Endothelial cell (in vitro differentiated cells): ENCODE measurements at regions not wholly inside any gene's neighbourhood (a gene's known extent, or its start where the extent isn't known, plus 50 kb on each side); places are given as distances from the start of the nearest gene placed in this dataset.

Experiments
- DNase-seq: peaks from one replicate; pipeline ENCODE4 v3.0.0; 2021; ENCODE audit warnings: low spot score
- H3K27ac Mint-ChIP-seq: one replicate; pipeline ENCODE4 v1.8.0; 2021; ENCODE audit warnings: mixed read lengths, inconsistent platforms; ENCODE audit not compliant: unreplicated experiment
- H3K27me3 Mint-ChIP-seq: one replicate; pipeline ENCODE4 v1.8.0; 2021; ENCODE audit warnings: mild to moderate bottlenecking, moderate library complexity, mixed read lengths, inconsistent platforms; ENCODE audit not compliant: unreplicated experiment
- H3K36me3 Mint-ChIP-seq: one replicate; pipeline ENCODE4 v1.8.0; 2021; ENCODE audit warnings: mild to moderate bottlenecking, low read depth, mixed read lengths, inconsistent platforms; ENCODE audit not compliant: unreplicated experiment
- H3K4me1 Mint-ChIP-seq: one replicate; pipeline ENCODE4 v1.8.0; 2021; ENCODE audit warnings: mild to moderate bottlenecking, mixed read lengths, inconsistent platforms; ENCODE audit not compliant: unreplicated experiment
- H3K4me3 Mint-ChIP-seq: one replicate; pipeline ENCODE4 v1.8.0; 2021; ENCODE audit warnings: mild to moderate bottlenecking, mixed read lengths, inconsistent platforms; ENCODE audit not compliant: unreplicated experiment
- H3K9me3 Mint-ChIP-seq: one replicate; pipeline ENCODE4 v1.8.0; 2021; ENCODE audit warnings: mixed read lengths, inconsistent platforms; ENCODE audit not compliant: unreplicated experiment
- TF ChIP-seq, protein P1 (sequence below): fragments of 200-600 bp; sonication (generic); IDR thresholded peaks from one replicate; pipeline ENCODE4 v1.5.0; 2021; ENCODE audit warnings: antibody characterized with exemption; ENCODE audit not compliant: unreplicated experiment

DNA sequence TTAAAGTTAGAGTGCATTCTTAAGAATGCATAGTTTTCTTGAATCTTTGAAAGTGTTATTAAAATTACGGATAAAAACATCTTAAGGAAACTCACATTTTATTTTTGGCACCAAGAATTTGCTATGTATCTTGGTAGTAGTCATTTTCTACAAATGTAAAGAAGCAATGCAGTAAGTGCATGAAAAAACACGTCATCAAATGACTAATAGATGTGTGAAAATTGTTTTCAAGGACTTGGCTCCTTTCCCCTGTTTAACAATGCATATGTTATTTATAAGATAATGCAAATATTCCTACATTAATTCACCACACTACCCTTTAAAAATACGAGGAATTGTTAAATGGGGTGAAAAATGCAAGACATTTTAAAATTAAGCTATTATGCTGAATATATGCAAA, 461.2 kb upstream of the PCDH7 start:
- no peaks in the 10 kb centered on the region for H3K27me3 Mint-ChIP-seq

DNA sequence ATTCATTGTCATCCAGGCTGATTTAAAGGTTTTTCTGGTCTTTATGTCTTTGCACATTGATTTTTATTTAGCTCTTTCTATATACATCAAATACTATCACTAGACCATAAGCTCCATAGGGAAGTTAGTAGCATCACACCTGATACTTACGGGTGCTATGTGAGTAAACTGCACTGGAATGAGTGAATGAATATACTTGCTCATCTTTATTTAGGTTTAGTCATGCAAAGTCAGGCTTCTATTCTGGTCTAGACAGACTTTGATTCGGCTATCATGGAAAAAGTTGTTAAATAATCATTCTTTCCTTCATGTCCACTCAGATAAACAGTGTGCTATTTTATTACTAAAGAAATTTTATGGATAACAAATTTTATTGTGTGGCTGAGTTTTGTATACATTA, 457.8 kb upstream of the PCDH7 start:
- DNase-seq: no peak
- no peaks in the 10 kb centered on the region for H3K36me3 Mint-ChIP-seq
- H3K4me3 Mint-ChIP-seq: no peak overlapping the region
- no peaks in the 10 kb centered on the region for H3K9me3 Mint-ChIP-seq
- no peaks in the 10 kb centered on the region for H3K4me1 Mint-ChIP-seq
- H3K27me3 Mint-ChIP-seq: no peaks in the 10 kb centered on the region
- TF ChIP-seq, protein P1, sequence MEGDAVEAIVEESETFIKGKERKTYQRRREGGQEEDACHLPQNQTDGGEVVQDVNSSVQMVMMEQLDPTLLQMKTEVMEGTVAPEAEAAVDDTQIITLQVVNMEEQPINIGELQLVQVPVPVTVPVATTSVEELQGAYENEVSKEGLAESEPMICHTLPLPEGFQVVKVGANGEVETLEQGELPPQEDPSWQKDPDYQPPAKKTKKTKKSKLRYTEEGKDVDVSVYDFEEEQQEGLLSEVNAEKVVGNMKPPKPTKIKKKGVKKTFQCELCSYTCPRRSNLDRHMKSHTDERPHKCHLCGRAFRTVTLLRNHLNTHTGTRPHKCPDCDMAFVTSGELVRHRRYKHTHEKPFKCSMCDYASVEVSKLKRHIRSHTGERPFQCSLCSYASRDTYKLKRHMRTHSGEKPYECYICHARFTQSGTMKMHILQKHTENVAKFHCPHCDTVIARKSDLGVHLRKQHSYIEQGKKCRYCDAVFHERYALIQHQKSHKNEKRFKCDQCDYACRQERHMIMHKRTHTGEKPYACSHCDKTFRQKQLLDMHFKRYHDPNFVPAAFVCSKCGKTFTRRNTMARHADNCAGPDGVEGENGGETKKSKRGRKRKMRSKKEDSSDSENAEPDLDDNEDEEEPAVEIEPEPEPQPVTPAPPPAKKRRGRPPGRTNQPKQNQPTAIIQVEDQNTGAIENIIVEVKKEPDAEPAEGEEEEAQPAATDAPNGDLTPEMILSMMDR: no peak
- H3K27ac Mint-ChIP-seq: no peak overlapping the region

More for the DNA sequence above, 461.2 kb upstream of the PCDH7 start:
- Mint-ChIP-seq H3K36me3 (no peaks in the 10 kb centered on the region), H3K27ac (no peak overlapping the region), H3K4me3 (no peak overlapping the region), H3K9me3 (no peaks in the 10 kb centered on the region), H3K4me1 (no peaks in the 10 kb centered on the region)
- DNase-seq: no peak
- TF ChIP-seq, protein P1: no peak

DNA sequence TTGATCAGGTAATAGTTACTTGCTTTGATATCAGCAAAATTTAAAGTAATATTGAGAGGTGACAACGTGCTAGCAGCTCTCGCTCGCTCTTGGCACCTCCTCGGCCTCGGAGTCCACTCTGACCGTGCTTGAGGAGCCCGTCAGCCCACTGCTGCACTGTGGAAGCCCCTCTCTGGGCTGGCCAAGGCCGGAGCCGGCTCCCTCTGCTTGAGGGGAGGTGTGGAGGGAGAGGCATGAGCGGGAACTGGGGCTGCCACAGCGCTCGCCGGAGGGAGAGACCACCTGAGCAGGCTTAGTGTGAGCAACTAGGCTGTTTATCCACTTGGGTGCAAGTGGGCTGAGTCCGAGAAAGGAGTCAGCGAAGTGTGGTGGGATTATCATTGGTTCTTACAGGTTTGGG, 455.7 kb upstream of the PCDH7 start:
- TF ChIP-seq, protein P1: no peak
- no peak for DNase-seq
- Mint-ChIP-seq H3K4me3 (no peak overlapping the region), H3K36me3 (no peaks in the 10 kb centered on the region), H3K27ac (no peak overlapping the region), H3K27me3 (no peaks in the 10 kb centered on the region), H3K9me3 (no peaks in the 10 kb centered on the region), H3K4me1 (no peaks in the 10 kb centered on the region)

DNA sequence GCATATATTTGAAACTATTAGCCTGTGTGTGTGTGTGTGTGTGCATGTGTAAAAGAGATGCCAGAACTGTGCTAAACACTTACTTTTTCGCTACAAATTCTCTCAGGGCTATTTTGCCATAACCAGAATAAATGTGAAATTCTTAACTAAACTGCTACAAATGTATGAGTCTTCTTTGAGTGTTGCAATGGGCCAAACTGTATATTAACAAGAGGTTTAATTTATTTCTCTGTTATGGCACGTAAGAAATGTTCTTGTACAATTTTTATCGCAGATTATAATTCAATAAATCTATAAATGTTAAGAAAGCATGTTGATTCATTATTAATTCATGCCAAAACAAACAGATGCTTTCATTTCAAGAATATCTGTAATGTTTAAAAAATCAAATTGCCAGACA, 454.5 kb upstream of the PCDH7 start:
- no peaks in the 10 kb centered on the region for H3K4me1 Mint-ChIP-seq
- no peaks in the 10 kb centered on the region for H3K27me3 Mint-ChIP-seq
- H3K36me3 Mint-ChIP-seq: no peaks in the 10 kb centered on the region
- TF ChIP-seq, protein P1: no peak
- no peak for DNase-seq
- no peak overlapping the region for H3K27ac Mint-ChIP-seq
- H3K4me3 Mint-ChIP-seq: no peak overlapping the region
- no peaks in the 10 kb centered on the region for H3K9me3 Mint-ChIP-seq

DNA sequence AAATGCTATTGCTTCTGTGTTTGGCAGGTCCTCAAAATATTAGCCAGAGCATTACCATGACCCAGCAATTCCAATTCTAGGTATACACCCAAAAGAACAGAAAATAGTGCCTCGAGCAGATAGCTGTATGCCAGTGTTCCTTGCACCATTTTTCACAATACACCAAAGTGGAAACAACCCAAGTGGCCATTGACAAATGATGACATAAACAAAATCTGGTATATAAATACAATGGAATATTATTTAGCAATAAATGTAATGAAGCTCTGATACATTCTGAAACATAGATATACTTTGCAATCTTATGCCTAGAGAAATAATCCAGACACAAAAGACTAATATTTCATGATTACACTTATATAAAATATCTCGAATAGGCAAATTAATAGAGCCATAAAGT, 451.8 kb upstream of the PCDH7 start:
- TF ChIP-seq, protein P1: no peak
- Mint-ChIP-seq H3K27me3 (no peaks in the 10 kb centered on the region), H3K9me3 (no peaks in the 10 kb centered on the region), H3K4me3 (no peak overlapping the region), H3K36me3 (no peaks in the 10 kb centered on the region), H3K27ac (no peak overlapping the region), H3K4me1 (no peaks in the 10 kb centered on the region)
- DNase-seq: no peak
